ENCODE measurements at regions not wholly inside any gene's neighbourhood (a gene's known extent, or its start where the extent isn't known, plus 50 kb on each side); places are given as distances from the start of the nearest gene placed in this dataset.

- no peak overlapping the region for H3K4me3 ChIP-seq
- WGBS (ENCODE audit: low lambda C conversion rate, missing lambda C conversion rate), result 66% methylated on average over 5 of the region's 5 CpGs
These were observed 109.5 kb upstream of the SLC28A3 start for GRCh38 chr9:84450029-84450428.

GRCh38 chr9:84456527-84456926, 116.0 kb upstream of the SLC28A3 start:
- Histone ChIP-seq H3K4me2 (no peak overlapping the region), H3K9me2 (replicated peaks; ENCODE audit: insufficient read depth) (no peaks in the 10 kb centered on the region), H3K79me2 (no peaks in the 10 kb centered on the region), H3K27me3 (peaks cover 4% of the 10 kb centered on the region), H2AFZ (no peak overlapping the region), H3K4me1 (ENCODE audit: insufficient read depth) (no peaks in the 10 kb centered on the region), H3K4me3 (no peak overlapping the region), H3K27ac (no peak overlapping the region), H4K20me1 (ENCODE audit: insufficient read depth, poor library complexity, severe bottlenecking) (no peaks in the 10 kb centered on the region), H3K36me3 (replicated peaks; ENCODE audit: insufficient read depth, low read depth) (no peaks in the 10 kb centered on the region), H3K9me3 (ENCODE audit: low read depth) (no peaks in the 10 kb centered on the region)
- WGBS (ENCODE audit: low lambda C conversion rate, missing lambda C conversion rate), result 92% methylated on average over 2 of the region's 2 CpGs
- DNase-seq (ENCODE audit: low spot score), result no peak
- TF ChIP-seq CTCF (IDR thresholded peaks at IDR 0.05; ENCODE audit: poor library complexity), result no peak
- TF ChIP-seq EZH2phosphoT487 (IDR thresholded peaks at IDR 0.05; ENCODE audit: low read depth, severe bottlenecking, unreplicated experiment), result no peak
- no peak for TF ChIP-seq EZH2 (IDR thresholded peaks at IDR 0.05; ENCODE audit: borderline replicate concordance)

More at GRCh38 chr9:84450029-84450428, 109.5 kb upstream of the SLC28A3 start:
- no peaks in the 10 kb centered on the region for H3K9me2 ChIP-seq (replicated peaks; ENCODE audit: insufficient read depth)
- DNase-seq (ENCODE audit: low spot score), result no peak
- H3K27me3 ChIP-seq, result peaks cover 4% of the 10 kb centered on the region
- H3K79me2 ChIP-seq, result no peaks in the 10 kb centered on the region
- H2AFZ ChIP-seq, result no peak overlapping the region
- H3K9me3 ChIP-seq (ENCODE audit: low read depth), result no peaks in the 10 kb centered on the region
- TF ChIP-seq EZH2 (IDR thresholded peaks at IDR 0.05; ENCODE audit: borderline replicate concordance), result no peak
- no peak for TF ChIP-seq CTCF (IDR thresholded peaks at IDR 0.05; ENCODE audit: poor library complexity)
- TF ChIP-seq EZH2phosphoT487 (IDR thresholded peaks at IDR 0.05; ENCODE audit: low read depth, severe bottlenecking, unreplicated experiment), result no peak
- H4K20me1 ChIP-seq (ENCODE audit: insufficient read depth, poor library complexity, severe bottlenecking), result no peaks in the 10 kb centered on the region
- H3K36me3 ChIP-seq (replicated peaks; ENCODE audit: insufficient read depth, low read depth), result no peaks in the 10 kb centered on the region
- no peak overlapping the region for H3K27ac ChIP-seq
- H3K4me1 ChIP-seq (ENCODE audit: insufficient read depth), result no peaks in the 10 kb centered on the region
- no peak overlapping the region for H3K4me2 ChIP-seq

GRCh38 chr9:84460695-84461094, 120.1 kb upstream of the SLC28A3 start:
- no peaks in the 10 kb centered on the region for H3K36me3 ChIP-seq (replicated peaks; ENCODE audit: insufficient read depth, low read depth)

More at GRCh38 chr9:84460695-84461094, 120.1 kb upstream of the SLC28A3 start:
- Histone ChIP-seq H3K4me2 (no peak overlapping the region), H3K9me3 (ENCODE audit: low read depth) (no peaks in the 10 kb centered on the region), H3K9me2 (replicated peaks; ENCODE audit: insufficient read depth) (no peaks in the 10 kb centered on the region), H3K4me3 (no peak overlapping the region), H3K4me1 (ENCODE audit: insufficient read depth) (no peaks in the 10 kb centered on the region), H2AFZ (no peak overlapping the region), H3K27me3 (no peaks in the 10 kb centered on the region), H3K79me2 (no peaks in the 10 kb centered on the region), H3K27ac (no peak overlapping the region), H4K20me1 (ENCODE audit: insufficient read depth, poor library complexity, severe bottlenecking) (no peaks in the 10 kb centered on the region)
- no peak for DNase-seq (ENCODE audit: low spot score)
- TF ChIP-seq EZH2 (IDR thresholded peaks at IDR 0.05; ENCODE audit: borderline replicate concordance), result no peak
- no peak for TF ChIP-seq EZH2phosphoT487 (IDR thresholded peaks at IDR 0.05; ENCODE audit: low read depth, severe bottlenecking, unreplicated experiment)
- TF ChIP-seq CTCF (IDR thresholded peaks at IDR 0.05; ENCODE audit: poor library complexity), result no peak
